Activated CD8-positive, alpha-beta T cell treated with anti-CD3 and anti-CD28 coated beads, Interleukin-2, amount 10 ng/mL, durations not matched to agents 7 days and 5 days (primary cell): ENCODE measurements at regions not wholly inside any gene's neighbourhood (a gene's known extent, or its start where the extent isn't known, plus 50 kb on each side); places are given as distances from the start of the nearest gene placed in this dataset.

Source experiments
- ATAC-seq: fragments of 150-1000 bp; cut with Tn5 transposase; one replicate; pipeline ENCODE4 v1.10.0; 2021; ENCODE audit warnings: moderate library complexity
- CTCF ChIA-PET: fragments of 350-600 bp; sonication (Branson Sonifier 250); formaldehyde crosslinking; loops from one replicate; lab custom pipeline; 2021; ENCODE audit warnings: antibody characterized with exemption; lab: Charles Lee
- POLR2A ChIA-PET: fragments of 350-600 bp; sonication (Branson Sonifier 250); formaldehyde crosslinking; loops from one replicate; lab custom pipeline; 2021; ENCODE audit warnings: antibody characterized with exemption; lab: Charles Lee
- DNase-seq: peaks from one replicate; pipeline ENCODE4 v3.0.0-alpha.2; 2020
- H3K27ac Mint-ChIP-seq: one replicate; pipeline ENCODE4 v1.8.0; 2021; ENCODE audit warnings: mild to moderate bottlenecking, mixed read lengths
- H3K27me3 Mint-ChIP-seq: one replicate; pipeline ENCODE4 v1.8.0; 2021; ENCODE audit warnings: low read depth, mixed read lengths
- H3K36me3 Mint-ChIP-seq: one replicate; pipeline ENCODE4 v1.8.0; 2021; ENCODE audit warnings: low read depth, mixed read lengths
- H3K4me1 Mint-ChIP-seq: one replicate; pipeline ENCODE4 v1.8.0; 2021; ENCODE audit warnings: low read depth, mixed read lengths
- H3K4me3 Mint-ChIP-seq: one replicate; pipeline ENCODE4 v1.8.0; 2021; ENCODE audit warnings: mild to moderate bottlenecking, mixed read lengths
- H3K9me3 Mint-ChIP-seq: one replicate; pipeline ENCODE4 v1.8.0; 2022; ENCODE audit warnings: mixed read lengths; ENCODE audit not compliant: insufficient read depth

- CTCF ChIA-PET = no interaction called here
- H3K4me3 Mint-ChIP-seq = no peak overlapping the region
- H3K27ac Mint-ChIP-seq = no peak overlapping the region
- H3K4me1 Mint-ChIP-seq = no peaks in the 10 kb centered on the region
- no peaks in the 10 kb centered on the region for H3K36me3 Mint-ChIP-seq
- H3K9me3 Mint-ChIP-seq = peaks cover 8% of the 10 kb centered on the region
- DNase-seq = no peak
- ATAC-seq = no peak
- no peaks in the 10 kb centered on the region for H3K27me3 Mint-ChIP-seq
- POLR2A ChIA-PET = no interaction called here
Measured at GRCh38 chr15:46131876-46132275, 497.0 kb downstream of the SQOR start.

GRCh38 chr15:46137443-46137842, 502.6 kb downstream of the SQOR start:
- Mint-ChIP-seq H3K9me3 (peaks cover 3% of the 10 kb centered on the region), H3K36me3 (no peaks in the 10 kb centered on the region), H3K27me3 (no peaks in the 10 kb centered on the region), H3K4me3 (no peak overlapping the region), H3K27ac (no peak overlapping the region), H3K4me1 (no peaks in the 10 kb centered on the region)
- DNase-seq (no peak), ATAC-seq (no peak)
- ChIA-PET CTCF (no interaction called here), POLR2A (no interaction called here)

GRCh38 chr15:46146002-46146401, 511.2 kb downstream of the SQOR start:
- no peak for DNase-seq
- Mint-ChIP-seq H3K27ac (no peak overlapping the region), H3K9me3 (peaks cover 9% of the 10 kb centered on the region), H3K27me3 (no peaks in the 10 kb centered on the region), H3K4me1 (no peaks in the 10 kb centered on the region), H3K36me3 (no peaks in the 10 kb centered on the region), H3K4me3 (no peak overlapping the region)
- no peak for ATAC-seq
- POLR2A ChIA-PET = no interaction called here
- CTCF ChIA-PET = no interaction called here

- Mint-ChIP-seq H3K27me3 (no peaks in the 10 kb centered on the region), H3K4me1 (no peaks in the 10 kb centered on the region), H3K4me3 (no peak overlapping the region), H3K9me3 (peaks cover 9% of the 10 kb centered on the region), H3K27ac (no peak overlapping the region), H3K36me3 (no peaks in the 10 kb centered on the region)
- DNase-seq = no peak
- ATAC-seq = no peak
- CTCF ChIA-PET = no interaction called here
- POLR2A ChIA-PET = no interaction called here
Measured at GRCh38 chr15:46146915-46147314, 512.1 kb downstream of the SQOR start.

- ATAC-seq (no peak), DNase-seq (no peak)
- H3K27me3 Mint-ChIP-seq = no peaks in the 10 kb centered on the region
- ChIA-PET POLR2A (no interaction called here), CTCF (no interaction called here)
- H3K4me3 Mint-ChIP-seq = no peak overlapping the region
- peaks cover 6% of the 10 kb centered on the region for H3K9me3 Mint-ChIP-seq
- H3K4me1 Mint-ChIP-seq = no peaks in the 10 kb centered on the region
- no peak overlapping the region for H3K27ac Mint-ChIP-seq
- no peaks in the 10 kb centered on the region for H3K36me3 Mint-ChIP-seq
Measured at GRCh38 chr15:46151786-46152185, 517.0 kb downstream of the SQOR start.

GRCh38 chr15:46166750-46167149, 531.9 kb downstream of the SQOR start:
- peaks cover 15% of the 10 kb centered on the region for H3K9me3 Mint-ChIP-seq
- H3K4me3 Mint-ChIP-seq = no peak overlapping the region
- H3K27ac Mint-ChIP-seq = no peak overlapping the region
- no peaks in the 10 kb centered on the region for H3K36me3 Mint-ChIP-seq
- H3K4me1 Mint-ChIP-seq = no peaks in the 10 kb centered on the region
- CTCF ChIA-PET = no interaction called here
- DNase-seq (no peak), ATAC-seq (no peak)
- no peaks in the 10 kb centered on the region for H3K27me3 Mint-ChIP-seq
- POLR2A ChIA-PET = no interaction called here

- peaks cover 9% of the 10 kb centered on the region for H3K9me3 Mint-ChIP-seq
- no peaks in the 10 kb centered on the region for H3K27me3 Mint-ChIP-seq
- H3K27ac Mint-ChIP-seq = no peak overlapping the region
- POLR2A ChIA-PET = no interaction called here
- DNase-seq = no peak
- CTCF ChIA-PET = no interaction called here
- no peaks in the 10 kb centered on the region for H3K4me1 Mint-ChIP-seq
- H3K36me3 Mint-ChIP-seq = no peaks in the 10 kb centered on the region
- no peak overlapping the region for H3K4me3 Mint-ChIP-seq
- ATAC-seq = no peak
Measured at GRCh38 chr15:46170326-46170725, 535.5 kb downstream of the SQOR start.

- Mint-ChIP-seq H3K27me3 (no peaks in the 10 kb centered on the region), H3K27ac (no peak overlapping the region), H3K9me3 (peaks cover 9% of the 10 kb centered on the region), H3K4me1 (no peaks in the 10 kb centered on the region), H3K36me3 (no peaks in the 10 kb centered on the region), H3K4me3 (no peak overlapping the region)
- POLR2A ChIA-PET = no interaction called here
- ATAC-seq = no peak
- DNase-seq = no peak
- CTCF ChIA-PET = no interaction called here
Measured at GRCh38 chr15:46174122-46174521, 539.3 kb downstream of the SQOR start.

- no peak for DNase-seq
- Mint-ChIP-seq H3K4me3 (no peak overlapping the region), H3K27me3 (no peaks in the 10 kb centered on the region), H3K27ac (no peak overlapping the region), H3K4me1 (no peaks in the 10 kb centered on the region), H3K9me3 (peaks cover 2% of the 10 kb centered on the region), H3K36me3 (no peaks in the 10 kb centered on the region)
- POLR2A ChIA-PET = no interaction called here
- CTCF ChIA-PET = no interaction called here
- no peak for ATAC-seq
Measured at GRCh38 chr15:46177219-46177618, 542.4 kb downstream of the SQOR start.

- Mint-ChIP-seq H3K36me3 (no peaks in the 10 kb centered on the region), H3K9me3 (peaks cover 7% of the 10 kb centered on the region), H3K4me3 (no peak overlapping the region), H3K27me3 (no peaks in the 10 kb centered on the region), H3K27ac (no peak overlapping the region), H3K4me1 (no peaks in the 10 kb centered on the region)
- no peak for DNase-seq
- CTCF ChIA-PET = no interaction called here
- ATAC-seq = no peak
- POLR2A ChIA-PET = no interaction called here
Measured at GRCh38 chr15:46178138-46178537, 543.3 kb downstream of the SQOR start.

GRCh38 chr15:46207341-46207740, 572.5 kb downstream of the SQOR start:
- Mint-ChIP-seq H3K4me3 (no peak overlapping the region), H3K4me1 (no peaks in the 10 kb centered on the region), H3K27me3 (no peaks in the 10 kb centered on the region), H3K36me3 (no peaks in the 10 kb centered on the region), H3K9me3 (peaks cover 7% of the 10 kb centered on the region), H3K27ac (no peak overlapping the region)
- POLR2A ChIA-PET = no interaction called here
- DNase-seq = no peak
- ATAC-seq = no peak
- CTCF ChIA-PET = no interaction called here

GRCh38 chr15:46213551-46213950, 578.7 kb downstream of the SQOR start:
- no peak overlapping the region for H3K4me3 Mint-ChIP-seq
- ChIA-PET CTCF (no interaction called here), POLR2A (no interaction called here)
- no peaks in the 10 kb centered on the region for H3K27me3 Mint-ChIP-seq
- DNase-seq (no peak), ATAC-seq (no peak)
- H3K4me1 Mint-ChIP-seq = no peaks in the 10 kb centered on the region
- no peak overlapping the region for H3K27ac Mint-ChIP-seq
- H3K36me3 Mint-ChIP-seq = no peaks in the 10 kb centered on the region
- no peaks in the 10 kb centered on the region for H3K9me3 Mint-ChIP-seq

- Mint-ChIP-seq H3K4me1 (no peaks in the 10 kb centered on the region), H3K36me3 (no peaks in the 10 kb centered on the region), H3K27ac (no peak overlapping the region), H3K27me3 (no peaks in the 10 kb centered on the region), H3K9me3 (no peaks in the 10 kb centered on the region), H3K4me3 (no peak overlapping the region)
- no peak for DNase-seq
- ChIA-PET CTCF (no interaction called here), POLR2A (no interaction called here)
- no peak for ATAC-seq
Measured at GRCh38 chr15:46222826-46223225, 588.0 kb downstream of the SQOR start.
